ENCODE measurements at regions not wholly inside any gene's neighbourhood (a gene's known extent, or its start where the extent isn't known, plus 50 kb on each side); places are given as distances from the start of the nearest gene placed in this dataset.

GRCh38 chr17:68777243-68777855, 176.2 kb upstream of the FAM20A start (continued):
- TF ChIP-seq, protein P1, sequence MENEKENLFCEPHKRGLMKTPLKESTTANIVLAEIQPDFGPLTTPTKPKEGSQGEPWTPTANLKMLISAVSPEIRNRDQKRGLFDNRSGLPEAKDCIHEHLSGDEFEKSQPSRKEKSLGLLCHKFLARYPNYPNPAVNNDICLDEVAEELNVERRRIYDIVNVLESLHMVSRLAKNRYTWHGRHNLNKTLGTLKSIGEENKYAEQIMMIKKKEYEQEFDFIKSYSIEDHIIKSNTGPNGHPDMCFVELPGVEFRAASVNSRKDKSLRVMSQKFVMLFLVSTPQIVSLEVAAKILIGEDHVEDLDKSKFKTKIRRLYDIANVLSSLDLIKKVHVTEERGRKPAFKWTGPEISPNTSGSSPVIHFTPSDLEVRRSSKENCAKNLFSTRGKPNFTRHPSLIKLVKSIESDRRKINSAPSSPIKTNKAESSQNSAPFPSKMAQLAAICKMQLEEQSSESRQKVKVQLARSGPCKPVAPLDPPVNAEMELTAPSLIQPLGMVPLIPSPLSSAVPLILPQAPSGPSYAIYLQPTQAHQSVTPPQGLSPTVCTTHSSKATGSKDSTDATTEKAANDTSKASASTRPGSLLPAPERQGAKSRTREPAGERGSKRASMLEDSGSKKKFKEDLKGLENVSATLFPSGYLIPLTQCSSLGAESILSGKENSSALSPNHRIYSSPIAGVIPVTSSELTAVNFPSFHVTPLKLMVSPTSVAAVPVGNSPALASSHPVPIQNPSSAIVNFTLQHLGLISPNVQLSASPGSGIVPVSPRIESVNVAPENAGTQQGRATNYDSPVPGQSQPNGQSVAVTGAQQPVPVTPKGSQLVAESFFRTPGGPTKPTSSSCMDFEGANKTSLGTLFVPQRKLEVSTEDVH (IDR thresholded peaks at IDR 0.05; ENCODE audit: low read depth, partially characterized antibody), result no peak
- no peak for TF ChIP-seq POU2F2 (IDR thresholded peaks at IDR 0.05; ENCODE audit: borderline replicate concordance, low read depth, low read length)
- TF ChIP-seq, protein P2, sequence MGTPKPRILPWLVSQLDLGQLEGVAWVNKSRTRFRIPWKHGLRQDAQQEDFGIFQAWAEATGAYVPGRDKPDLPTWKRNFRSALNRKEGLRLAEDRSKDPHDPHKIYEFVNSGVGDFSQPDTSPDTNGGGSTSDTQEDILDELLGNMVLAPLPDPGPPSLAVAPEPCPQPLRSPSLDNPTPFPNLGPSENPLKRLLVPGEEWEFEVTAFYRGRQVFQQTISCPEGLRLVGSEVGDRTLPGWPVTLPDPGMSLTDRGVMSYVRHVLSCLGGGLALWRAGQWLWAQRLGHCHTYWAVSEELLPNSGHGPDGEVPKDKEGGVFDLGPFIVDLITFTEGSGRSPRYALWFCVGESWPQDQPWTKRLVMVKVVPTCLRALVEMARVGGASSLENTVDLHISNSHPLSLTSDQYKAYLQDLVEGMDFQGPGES (IDR thresholded peaks at IDR 0.05), result no peak
- TF ChIP-seq NFYA (IDR thresholded peaks at IDR 0.05; ENCODE audit: borderline replicate concordance, low read depth, low read length), result no peak
- TF ChIP-seq, protein P3, sequence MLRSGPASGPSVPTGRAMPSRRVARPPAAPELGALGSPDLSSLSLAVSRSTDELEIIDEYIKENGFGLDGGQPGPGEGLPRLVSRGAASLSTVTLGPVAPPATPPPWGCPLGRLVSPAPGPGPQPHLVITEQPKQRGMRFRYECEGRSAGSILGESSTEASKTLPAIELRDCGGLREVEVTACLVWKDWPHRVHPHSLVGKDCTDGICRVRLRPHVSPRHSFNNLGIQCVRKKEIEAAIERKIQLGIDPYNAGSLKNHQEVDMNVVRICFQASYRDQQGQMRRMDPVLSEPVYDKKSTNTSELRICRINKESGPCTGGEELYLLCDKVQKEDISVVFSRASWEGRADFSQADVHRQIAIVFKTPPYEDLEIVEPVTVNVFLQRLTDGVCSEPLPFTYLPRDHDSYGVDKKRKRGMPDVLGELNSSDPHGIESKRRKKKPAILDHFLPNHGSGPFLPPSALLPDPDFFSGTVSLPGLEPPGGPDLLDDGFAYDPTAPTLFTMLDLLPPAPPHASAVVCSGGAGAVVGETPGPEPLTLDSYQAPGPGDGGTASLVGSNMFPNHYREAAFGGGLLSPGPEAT (IDR thresholded peaks at IDR 0.05; ENCODE audit: low read depth), result no peak
- TF ChIP-seq, protein P4, sequence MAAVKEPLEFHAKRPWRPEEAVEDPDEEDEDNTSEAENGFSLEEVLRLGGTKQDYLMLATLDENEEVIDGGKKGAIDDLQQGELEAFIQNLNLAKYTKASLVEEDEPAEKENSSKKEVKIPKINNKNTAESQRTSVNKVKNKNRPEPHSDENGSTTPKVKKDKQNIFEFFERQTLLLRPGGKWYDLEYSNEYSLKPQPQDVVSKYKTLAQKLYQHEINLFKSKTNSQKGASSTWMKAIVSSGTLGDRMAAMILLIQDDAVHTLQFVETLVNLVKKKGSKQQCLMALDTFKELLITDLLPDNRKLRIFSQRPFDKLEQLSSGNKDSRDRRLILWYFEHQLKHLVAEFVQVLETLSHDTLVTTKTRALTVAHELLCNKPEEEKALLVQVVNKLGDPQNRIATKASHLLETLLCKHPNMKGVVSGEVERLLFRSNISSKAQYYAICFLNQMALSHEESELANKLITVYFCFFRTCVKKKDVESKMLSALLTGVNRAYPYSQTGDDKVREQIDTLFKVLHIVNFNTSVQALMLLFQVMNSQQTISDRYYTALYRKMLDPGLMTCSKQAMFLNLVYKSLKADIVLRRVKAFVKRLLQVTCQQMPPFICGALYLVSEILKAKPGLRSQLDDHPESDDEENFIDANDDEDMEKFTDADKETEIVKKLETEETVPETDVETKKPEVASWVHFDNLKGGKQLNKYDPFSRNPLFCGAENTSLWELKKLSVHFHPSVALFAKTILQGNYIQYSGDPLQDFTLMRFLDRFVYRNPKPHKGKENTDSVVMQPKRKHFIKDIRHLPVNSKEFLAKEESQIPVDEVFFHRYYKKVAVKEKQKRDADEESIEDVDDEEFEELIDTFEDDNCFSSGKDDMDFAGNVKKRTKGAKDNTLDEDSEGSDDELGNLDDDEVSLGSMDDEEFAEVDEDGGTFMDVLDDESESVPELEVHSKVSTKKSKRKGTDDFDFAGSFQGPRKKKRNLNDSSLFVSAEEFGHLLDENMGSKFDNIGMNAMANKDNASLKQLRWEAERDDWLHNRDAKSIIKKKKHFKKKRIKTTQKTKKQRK (IDR thresholded peaks at IDR 0.05; ENCODE audit: low read depth, low read length), result no peak
- no peak for TF ChIP-seq ATF7 (IDR thresholded peaks at IDR 0.05; ENCODE audit: low read depth)
- TF ChIP-seq WRNIP1 (IDR thresholded peaks at IDR 0.05; ENCODE audit: borderline replicate concordance, low read depth, low read length), result no peak
- TF ChIP-seq SUZ12 (IDR thresholded peaks at IDR 0.05; ENCODE audit: unreplicated experiment), result no peak
- no peak for TF ChIP-seq EZH2 (IDR thresholded peaks at IDR 0.05; ENCODE audit: borderline replicate concordance, control insufficient read depth, low read depth, low read length)
- no peak for TF ChIP-seq KDM1A (IDR thresholded peaks at IDR 0.05; ENCODE audit: borderline replicate concordance)
- no peak for TF ChIP-seq KLF5 (IDR thresholded peaks at IDR 0.05; ENCODE audit: partially characterized antibody)
- no peak for TF ChIP-seq MYB (IDR thresholded peaks at IDR 0.05; ENCODE audit: borderline replicate concordance, low read depth, low read length)
- TF ChIP-seq ZNF207 (IDR thresholded peaks at IDR 0.05; ENCODE audit: borderline replicate concordance), result no peak
- TF ChIP-seq YY1 (IDR thresholded peaks at IDR 0.05; ENCODE audit: low read depth, low read length), result peak; percentile 38; the same call in 1 of the 2 replicates
- no peak for TF ChIP-seq PML (IDR thresholded peaks at IDR 0.05; ENCODE audit: low read length)
- peak; percentile 92 for TF ChIP-seq SMC3 (IDR thresholded peaks at IDR 0.05; ENCODE audit: borderline replicate concordance, low read length)
- no peak for TF ChIP-seq BACH1 (IDR thresholded peaks at IDR 0.05; ENCODE audit: borderline replicate concordance)
- no peak for TF ChIP-seq MLLT1 (IDR thresholded peaks at IDR 0.05)
- TF ChIP-seq RAD21 (IDR thresholded peaks at IDR 0.05; ENCODE audit: insufficient read depth, low read depth, low read length), result peak; percentile 82
- no peak for TF ChIP-seq SMARCA5 (IDR thresholded peaks at IDR 0.05)
